IMR-90 (cell line): ENCODE measurements at regions not wholly inside any gene's neighbourhood (a gene's known extent, or its start where the extent isn't known, plus 50 kb on each side); places are given as distances from the start of the nearest gene placed in this dataset.

Experiments
- ATAC-seq: fragments of 200-7000 bp; cut with Tn5 transposase; 2 replicates; pipeline ENCODE4 v1.9.1; 2020; ENCODE audit warnings: low read depth, mild to moderate bottlenecking, moderate library complexity
- BruUV-seq: library from RNA; stranded (reverse); fragments of 400-500 nt; replicated peaks from 2 replicates; lab custom pipeline; 2021; lab: Mats Ljungman, UMichigan
- CTCF ChIA-PET: fragments of 300-600 bp; formaldehyde crosslinking; extraction: SDS; loops from one replicate; lab custom pipeline; 2021; ENCODE audit warnings: antibody characterized with exemption; lab: Yijun Ruan, JAX
- POLR2A ChIA-PET: fragments of 300-600 bp; sonication (Branson Sonifier 250); formaldehyde crosslinking; loops from one replicate; lab custom pipeline; 2022; ENCODE audit warnings: antibody characterized with exemption; ENCODE audit not compliant: unreplicated experiment; lab: Charles Lee
- DNase-seq: peaks from one replicate; pipeline ENCODE4 v3.0.0; 2013
- H2AFZ ChIP-seq: replicated peaks from 2 replicates; pipeline ENCODE3; 2013; ENCODE audit warnings: low read length, mild to moderate bottlenecking; ENCODE audit not compliant: poor library complexity
- H2AK5ac ChIP-seq: 2 replicates; pipeline ENCODE4 v1.6.1; 2013; ENCODE audit warnings: low read depth, low read length, inconsistent platforms
- H2AK9ac ChIP-seq: replicated peaks from 2 replicates; pipeline ENCODE3; 2013; ENCODE audit warnings: mild to moderate bottlenecking, low read depth, low read length, moderate library complexity; ENCODE audit not compliant: poor library complexity
- H2BK120ac ChIP-seq: 2 replicates; pipeline ENCODE4 v1.6.1; 2013; ENCODE audit warnings: low read depth, low read length, inconsistent platforms
- H2BK15ac ChIP-seq: 3 replicates; pipeline ENCODE4 v1.6.1; 2013; ENCODE audit warnings: low read depth, low read length, inconsistent platforms
- H2BK20ac ChIP-seq: 2 replicates; pipeline ENCODE4 v1.6.1; 2013; ENCODE audit warnings: low read depth, mild to moderate bottlenecking, inconsistent platforms, low read length, moderate library complexity
- H2BK5ac ChIP-seq: 2 replicates; pipeline ENCODE4 v1.6.1; 2013; ENCODE audit warnings: mild to moderate bottlenecking, low read depth, low read length, inconsistent platforms; ENCODE audit not compliant: poor library complexity, severe bottlenecking
- H3K14ac ChIP-seq: replicated peaks from 2 replicates; pipeline ENCODE4 v1.6.1; 2013; ENCODE audit warnings: low read depth, low read length, inconsistent platforms
- H3K18ac ChIP-seq: 2 replicates; pipeline ENCODE4 v1.6.1; 2013; ENCODE audit warnings: low read depth, low read length, control low read depth
- H3K23ac ChIP-seq: 2 replicates; pipeline ENCODE4 v1.6.1; 2013; ENCODE audit warnings: low read depth, low read length, inconsistent platforms
- H3K27ac ChIP-seq: 2 replicates; pipeline ENCODE4 v1.5.1; 2013; ENCODE audit warnings: mild to moderate bottlenecking, control low read depth, low read length; ENCODE audit not compliant: insufficient read depth
- H3K27me3 ChIP-seq: 2 replicates; pipeline ENCODE4 v1.6.1; 2013; ENCODE audit warnings: low read length; ENCODE audit not compliant: control insufficient read depth, insufficient read depth
- H3K36me3 ChIP-seq: 2 replicates; pipeline ENCODE4 v1.6.1; 2013; ENCODE audit warnings: low read length, mixed read lengths; ENCODE audit not compliant: control insufficient read depth, insufficient read depth
- H3K4ac ChIP-seq: 2 replicates; pipeline ENCODE4 v1.6.1; 2013; ENCODE audit warnings: low read depth, low read length, inconsistent platforms
- H3K4me1 ChIP-seq: 2 replicates; pipeline ENCODE4 v1.6.1; 2013; ENCODE audit warnings: low read length, mixed read lengths; ENCODE audit not compliant: control insufficient read depth, insufficient read depth
- H3K4me2 ChIP-seq: 2 replicates; pipeline ENCODE4 v1.6.1; 2013; ENCODE audit warnings: low read depth, mild to moderate bottlenecking, control low read depth, low read length, moderate library complexity
- H3K4me3 ChIP-seq: 2 replicates; pipeline ENCODE4 v1.5.1; 2013; ENCODE audit warnings: low read depth, mild to moderate bottlenecking, control low read depth, low read length, moderate library complexity; ENCODE audit not compliant: insufficient read depth
- H3K56ac ChIP-seq: 2 replicates; pipeline ENCODE4 v1.6.1; 2013; ENCODE audit warnings: low read length, inconsistent platforms; ENCODE audit not compliant: insufficient read depth; ENCODE audit errors: extremely low read depth
- H3K79me1 ChIP-seq, 2 experiments: 2 replicates each; pipeline ENCODE4 v1.6.1; 2013; ENCODE audit warnings: low read length in 2 of 2, inconsistent platforms in 1 of 2, low read depth in 1 of 2
- H3K9ac ChIP-seq: 2 replicates; pipeline ENCODE4 v1.6.1; 2013; ENCODE audit warnings: low read depth, low read length, control low read depth
- H3K9me1 ChIP-seq: 2 replicates; pipeline ENCODE4 v1.6.1; 2013; ENCODE audit warnings: low read length, inconsistent platforms; ENCODE audit not compliant: insufficient read depth
- H3K9me3 ChIP-seq: 2 replicates; pipeline ENCODE4 v1.6.1; 2013; ENCODE audit warnings: low read length; ENCODE audit not compliant: control insufficient read depth, insufficient read depth
- H4K20me1 ChIP-seq: 2 replicates; pipeline ENCODE4 v1.6.1; 2013; ENCODE audit warnings: low read length, inconsistent platforms; ENCODE audit not compliant: insufficient read depth
- H4K5ac ChIP-seq: 2 replicates; pipeline ENCODE4 v1.6.1; 2013; ENCODE audit warnings: mild to moderate bottlenecking, low read depth, low read length, control low read depth
- H4K8ac ChIP-seq, 2 experiments: 2 replicates each; pipeline ENCODE4 v1.6.1; 2013; ENCODE audit warnings: low read depth in 2 of 2, low read length in 2 of 2, control low read depth in 1 of 2, inconsistent platforms in 1 of 2
- H4K91ac ChIP-seq: 2 replicates; pipeline ENCODE4 v1.6.1; 2013; ENCODE audit warnings: low read depth, low read length, inconsistent platforms; ENCODE audit not compliant: insufficient read depth
- BHLHE40 ChIP-seq: fragments of 150-350 bp; IDR thresholded peaks from 2 replicates; pipeline ENCODE4 v1.6.1; 2016; ENCODE audit warnings: mild to moderate bottlenecking, low read depth, low read length
- CEBPB ChIP-seq: IDR thresholded peaks from 2 replicates; pipeline ENCODE4 v1.6.1; 2012; ENCODE audit warnings: low read depth, low read length, improper control_type of control experiment
- CHD1 ChIP-seq: IDR thresholded peaks from 2 replicates; pipeline ENCODE4 v1.6.1; 2012; ENCODE audit warnings: low read depth, low read length, improper control_type of control experiment
- CTCF ChIP-seq: conservative IDR thresholded peaks from 2 replicates; pipeline ENCODE4 v1.5.1; 2012; ENCODE audit warnings: mild to moderate bottlenecking, low read depth, low read length, improper control_type of control experiment
- FOS ChIP-seq: fragments of 150-350 bp; IDR thresholded peaks from 2 replicates; pipeline ENCODE4 v1.6.1; 2016; ENCODE audit warnings: low read depth, low read length
- MXI1 ChIP-seq: IDR thresholded peaks from 2 replicates; pipeline ENCODE4 v1.6.1; 2012; ENCODE audit warnings: low read depth, mild to moderate bottlenecking, low read length, moderate library complexity, borderline replicate concordance
- RAD21 ChIP-seq: IDR thresholded peaks from 2 replicates; pipeline ENCODE4 v1.6.1; 2012; ENCODE audit warnings: low read length, improper control_type of control experiment
- RCOR1 ChIP-seq: IDR thresholded peaks from 2 replicates; pipeline ENCODE4 v1.6.1; 2012; ENCODE audit warnings: mild to moderate bottlenecking, low read length, improper control_type of control experiment; ENCODE audit not compliant: insufficient replicate concordance
- whole genome bisulfite sequencing, 2 experiments: methylation state at CpG; one replicate each; pipeline versions ENCODE4 v1.1.5 to v1.1.7; 2013; ENCODE audit warnings: missing lambda C conversion rate in 2 of 2; ENCODE audit not compliant: insufficient read length in 1 of 2; ENCODE audit errors: extremely low coverage in 2 of 2; 5-methylcytosine and 5-hydroxymethylcytosine counted together
- dilution Hi-C: fragments of 300-500 bp; cut with HindIII; formaldehyde crosslinking; loops from one replicate; pipeline ENCODE4 v1.14.3; 2018; ENCODE audit warnings: low sequenced_read_pairs; ENCODE audit not compliant: unreplicated experiment
- in situ Hi-C: fragments of 300-500 bp; cut with MboI; formaldehyde crosslinking; loops from 3 replicates; pipeline ENCODE4 v1.14.3; 2019; ENCODE audit warnings: low sequenced_read_pairs, inconsistent platforms, mixed read lengths
- intact Hi-C: fragments of 100-400 bp; cut with micrococcal nuclease; formaldehyde crosslinking; loops from 2 replicates; pipeline ENCODE4 v1.10.0; 2022
- TF ChIP-seq, protein P1 (sequence below): fragments of 150-350 bp; IDR thresholded peaks from 2 replicates; pipeline ENCODE4 v1.6.1; 2016; ENCODE audit warnings: low read depth, mild to moderate bottlenecking, low read length, moderate library complexity, borderline replicate concordance

- Histone ChIP-seq H4K20me1 (no peaks in the 10 kb centered on the region), H2BK120ac (no peak overlapping the region), H2BK15ac (no peak overlapping the region), H3K14ac (no peak overlapping the region), H3K79me1 (no peaks in the 10 kb centered on the region), H2AFZ (no peak overlapping the region), H2AK9ac (no peak overlapping the region), H3K9me1 (no peaks in the 10 kb centered on the region), H3K56ac (no peak overlapping the region), H3K4me1 (no peaks in the 10 kb centered on the region), H3K27ac (no peak overlapping the region), H3K23ac (no peak overlapping the region), H3K36me3 (no peaks in the 10 kb centered on the region), H3K4ac (no peak overlapping the region), H3K18ac (no peak overlapping the region), H2AK5ac (no peak overlapping the region), H4K8ac (no peak overlapping the region), H4K5ac (no peak overlapping the region), H4K91ac (no peak overlapping the region), H3K4me2 (no peak overlapping the region), H3K4me3 (no peak overlapping the region), H2BK5ac (no peak overlapping the region), H2BK20ac (no peak overlapping the region), H3K9me3 (no peaks in the 10 kb centered on the region), H3K9ac (no peak overlapping the region), H3K27me3 (no peaks in the 10 kb centered on the region)
- intact Hi-C loops (no loop called here), dilution Hi-C loops (no loop called here), in situ Hi-C loops (no loop called here)
- WGBS, 2 experiments: no CpG with 5 or more reads among the region's 4 CpGs
- CTCF ChIA-PET: interaction anchor here (0.6 kb wide), 1 partner anchor 210 kb away, joined by 3 read pairs; no protein-coding TSS in a partner anchor
- ATAC-seq: no peak
- TF ChIP-seq FOS (no peak), CEBPB (0 out of 2 replicates have a peak, but pooled peaks have one; percentile 17), MXI1 (no peak), CTCF (no peak), RAD21 (no peak), RCOR1 (no peak), CHD1 (no peak), BHLHE40 (no peak)
- TF ChIP-seq, protein P1, sequence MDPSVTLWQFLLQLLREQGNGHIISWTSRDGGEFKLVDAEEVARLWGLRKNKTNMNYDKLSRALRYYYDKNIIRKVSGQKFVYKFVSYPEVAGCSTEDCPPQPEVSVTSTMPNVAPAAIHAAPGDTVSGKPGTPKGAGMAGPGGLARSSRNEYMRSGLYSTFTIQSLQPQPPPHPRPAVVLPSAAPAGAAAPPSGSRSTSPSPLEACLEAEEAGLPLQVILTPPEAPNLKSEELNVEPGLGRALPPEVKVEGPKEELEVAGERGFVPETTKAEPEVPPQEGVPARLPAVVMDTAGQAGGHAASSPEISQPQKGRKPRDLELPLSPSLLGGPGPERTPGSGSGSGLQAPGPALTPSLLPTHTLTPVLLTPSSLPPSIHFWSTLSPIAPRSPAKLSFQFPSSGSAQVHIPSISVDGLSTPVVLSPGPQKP: no peak
- POLR2A ChIA-PET: no interaction called here
- DNase-seq: peak; percentile 31
- BruUV-seq: no TSS peak
These were observed 132.5 kb upstream of the ZNF648 start for GRCh38 chr1:182193908-182194550.
